H9 (cell line): ENCODE measurements at regions not wholly inside any gene's neighbourhood (a gene's known extent, or its start where the extent isn't known, plus 50 kb on each side); places are given as distances from the start of the nearest gene placed in this dataset.

Experiments
- DNase-seq: peaks from one replicate; pipeline ENCODE4 v3.0.0-alpha.2; 2017
- H2AFZ ChIP-seq: one replicate; pipeline ENCODE4 v1.6.1; 2013; ENCODE audit warnings: mild to moderate bottlenecking, low read length, control low read depth, moderate library complexity
- H2AK5ac ChIP-seq: 2 replicates; pipeline ENCODE4 v1.6.1; 2013; ENCODE audit warnings: low read length, control low read depth, mixed read lengths; ENCODE audit not compliant: insufficient read length
- H2BK120ac ChIP-seq: one replicate; pipeline ENCODE4 v1.6.1; 2013; ENCODE audit warnings: low read depth, mild to moderate bottlenecking, low read length, control low read depth, inconsistent platforms; ENCODE audit not compliant: poor library complexity, severe bottlenecking
- H2BK12ac ChIP-seq: 2 replicates; pipeline ENCODE4 v1.6.1; 2013; ENCODE audit warnings: low read length, control low read depth, mixed read lengths, low read depth; ENCODE audit not compliant: insufficient read length
- H2BK15ac ChIP-seq: 2 replicates; pipeline ENCODE4 v1.6.1; 2013; ENCODE audit warnings: low read depth, low read length, control low read depth
- H2BK20ac ChIP-seq: one replicate; pipeline ENCODE4 v1.6.1; 2013; ENCODE audit warnings: low read depth, mild to moderate bottlenecking, low read length, control low read depth, inconsistent platforms; ENCODE audit not compliant: poor library complexity, severe bottlenecking
- H2BK5ac ChIP-seq: 2 replicates; pipeline ENCODE4 v1.6.1; 2013; ENCODE audit warnings: low read length, control low read depth, mixed read lengths; ENCODE audit not compliant: insufficient read length
- H3K14ac ChIP-seq: 2 replicates; pipeline ENCODE4 v1.6.1; 2013; ENCODE audit warnings: low read length, control low read depth; ENCODE audit not compliant: insufficient read depth
- H3K18ac ChIP-seq: 2 replicates; pipeline ENCODE4 v1.6.1; 2013; ENCODE audit warnings: low read depth, mild to moderate bottlenecking, mixed read lengths, low read length, control low read depth; ENCODE audit not compliant: insufficient read length
- H3K23ac ChIP-seq: 2 replicates; pipeline ENCODE4 v1.6.1; 2013; ENCODE audit warnings: low read length, control low read depth, mixed read lengths, low read depth; ENCODE audit not compliant: insufficient read length
- H3K23me2 ChIP-seq: 2 replicates; pipeline ENCODE4 v1.6.1; 2013; ENCODE audit warnings: low read depth, mild to moderate bottlenecking, mixed read lengths, low read length, control low read depth; ENCODE audit not compliant: insufficient read length, poor library complexity, severe bottlenecking
- H3K27ac ChIP-seq: 2 replicates; pipeline ENCODE4 v1.5.1; 2013; ENCODE audit warnings: low read length, control low read depth, mixed read lengths, low read depth; ENCODE audit not compliant: insufficient read length
- H3K27me3 ChIP-seq: 2 replicates; pipeline ENCODE4 v1.6.1; 2013; ENCODE audit warnings: low read length, control low read depth, inconsistent platforms; ENCODE audit not compliant: insufficient read depth
- H3K4ac ChIP-seq: 2 replicates; pipeline ENCODE4 v1.6.1; 2013; ENCODE audit warnings: low read depth, mild to moderate bottlenecking, control low read depth, inconsistent platforms, low read length, moderate library complexity
- H3K4me1 ChIP-seq: 2 replicates; pipeline ENCODE4 v1.6.1; 2013; ENCODE audit warnings: low read length, control low read depth, inconsistent platforms; ENCODE audit not compliant: insufficient read depth
- H3K4me2 ChIP-seq: 2 replicates; pipeline ENCODE4 v1.6.1; 2013; ENCODE audit warnings: low read length, control low read depth, mixed read lengths; ENCODE audit not compliant: insufficient read length, insufficient read depth
- H3K56ac ChIP-seq: 2 replicates; pipeline ENCODE4 v1.6.1; 2013; ENCODE audit warnings: low read depth, mild to moderate bottlenecking, mixed read lengths, low read length, control low read depth; ENCODE audit not compliant: insufficient read length
- H3K79me1 ChIP-seq: 2 replicates; pipeline ENCODE4 v1.6.1; 2013; ENCODE audit warnings: low read depth, mild to moderate bottlenecking, moderate library complexity, low read length, control low read depth, inconsistent platforms; ENCODE audit not compliant: insufficient read depth, poor library complexity, severe bottlenecking
- H3K79me2 ChIP-seq: 2 replicates; pipeline ENCODE4 v1.6.1; 2013; ENCODE audit warnings: low read length, control low read depth, inconsistent platforms; ENCODE audit not compliant: insufficient read depth
- H3K9ac ChIP-seq: 2 replicates; pipeline ENCODE4 v1.6.1; 2013; ENCODE audit warnings: low read length, control low read depth, mixed read lengths; ENCODE audit not compliant: insufficient read length; ENCODE audit errors: extremely low read depth
- H3K9me3 ChIP-seq: one replicate; pipeline ENCODE4 v1.6.1; 2013; ENCODE audit warnings: low read depth, low read length, inconsistent platforms; ENCODE audit not compliant: control insufficient read depth
- H3T11ph ChIP-seq: one replicate; pipeline ENCODE4 v1.6.1; 2013; ENCODE audit warnings: mild to moderate bottlenecking, low read length, control low read depth, inconsistent platforms
- H4K20me1 ChIP-seq: one replicate; pipeline ENCODE4 v1.6.1; 2013; ENCODE audit not compliant: control insufficient read depth, insufficient read length, insufficient read depth
- H4K5ac ChIP-seq: 2 replicates; pipeline ENCODE4 v1.6.1; 2013; ENCODE audit warnings: low read depth, mild to moderate bottlenecking, mixed read lengths, low read length, control low read depth; ENCODE audit not compliant: insufficient read length
- H4K8ac ChIP-seq: replicated peaks from 2 replicates; pipeline ENCODE4 v1.6.1; 2013; ENCODE audit warnings: low read length, control low read depth, mixed read lengths, low read depth; ENCODE audit not compliant: insufficient read length
- H4K91ac ChIP-seq: 2 replicates; pipeline ENCODE4 v1.6.1; 2013; ENCODE audit warnings: low read depth, mild to moderate bottlenecking, moderate library complexity, mixed read lengths, low read length, control low read depth; ENCODE audit not compliant: insufficient read length
- H3K27ac Mint-ChIP-seq, 3 experiments: 2 replicates in 2 of 3; 3 replicates in 1 of 3; pipeline ENCODE4 v1.8.0; 2020 to 2021; ENCODE audit warnings: mixed read lengths in 3 of 3, mild to moderate bottlenecking in 1 of 3, moderate library complexity in 1 of 3
- H3K27me3 Mint-ChIP-seq: 2 replicates; pipeline ENCODE4 v1.8.0; 2021; ENCODE audit warnings: low read depth, mild to moderate bottlenecking, moderate library complexity, mixed read lengths
- H3K36me3 Mint-ChIP-seq, 3 experiments: 2 replicates in 2 of 3; 3 replicates in 1 of 3; pipeline ENCODE4 v1.8.0; 2020 to 2021; ENCODE audit warnings: low read depth in 3 of 3, mixed read lengths in 3 of 3; ENCODE audit not compliant: insufficient read depth in 1 of 3
- H3K4me1 Mint-ChIP-seq, 2 experiments: 2 replicates each; pipeline ENCODE4 v1.8.0; 2020; ENCODE audit warnings: mixed read lengths in 2 of 2
- H3K4me3 Mint-ChIP-seq, 2 experiments: 2 replicates in 1 of 2; 3 replicates in 1 of 2; pipeline ENCODE4 v1.8.0; 2020 to 2021; ENCODE audit warnings: mild to moderate bottlenecking in 2 of 2, mixed read lengths in 2 of 2, moderate library complexity in 1 of 2
- H3K9me3 Mint-ChIP-seq, 2 experiments: 2 replicates in 1 of 2; 3 replicates in 1 of 2; pipeline ENCODE4 v1.8.0; 2020; ENCODE audit warnings: mild to moderate bottlenecking in 2 of 2, mixed read lengths in 2 of 2, moderate library complexity in 1 of 2
- CTCF ChIP-seq: fragments of 200-600 bp; sonication (generic); conservative IDR thresholded peaks from 3 replicates; pipeline ENCODE4 v1.8.0; 2021; ENCODE audit warnings: antibody characterized with exemption, mild to moderate bottlenecking
- WGBS: extraction: QIAGEN DNeasy Blood & Tissue Kit; methylation state at CpG from one replicate; pipeline ENCODE4 v1.1.7; 2013; ENCODE audit warnings: missing lambda C conversion rate, low lambda C conversion rate, mixed read lengths; ENCODE audit not compliant: insufficient read length; ENCODE audit errors: extremely low coverage; 5-methylcytosine and 5-hydroxymethylcytosine counted together

- H3K27ac ChIP-seq, result no peak overlapping the region
- no peak overlapping the region for H2BK15ac ChIP-seq
- H2BK20ac ChIP-seq, result no peak overlapping the region
- no peak overlapping the region for H3K18ac ChIP-seq
- H2BK120ac ChIP-seq, result no peak overlapping the region
- no peak overlapping the region for H3K4me3 Mint-ChIP-seq
- no peaks in the 10 kb centered on the region for H3K79me2 ChIP-seq
- H3K27me3 Mint-ChIP-seq, result no peaks in the 10 kb centered on the region
- H2AFZ ChIP-seq, result no peak overlapping the region
- H3K79me1 ChIP-seq, result no peaks in the 10 kb centered on the region
- no peak overlapping the region for H3K4me2 ChIP-seq
- no peak overlapping the region for H2BK12ac ChIP-seq
- no peaks in the 10 kb centered on the region for H3K4me1 ChIP-seq
- H4K91ac ChIP-seq, result no peak overlapping the region
- H3K4me1 Mint-ChIP-seq, result no peaks in the 10 kb centered on the region
- H3K14ac ChIP-seq, result no peak overlapping the region
- H4K20me1 ChIP-seq, result no peaks in the 10 kb centered on the region
- no peak overlapping the region for H2BK5ac ChIP-seq
- H3K4ac ChIP-seq, result no peak overlapping the region
- no peak overlapping the region for H3T11ph ChIP-seq
- H4K5ac ChIP-seq, result no peak overlapping the region
- H3K56ac ChIP-seq, result no peak overlapping the region
- H3K23ac ChIP-seq, result no peak overlapping the region
- no peak overlapping the region for H2AK5ac ChIP-seq
- DNase-seq, result no peak
- peaks cover 0 to 1% (median 0%) of the 10 kb centered on the region in 3 experiments; a peak in 1 of 7 replicates for H3K36me3 Mint-ChIP-seq
- H3K9me3 ChIP-seq, result peaks cover 14% of the 10 kb centered on the region
- H3K27ac Mint-ChIP-seq, result no peak overlapping the region
- TF ChIP-seq CTCF, result no peak
- WGBS, result no CpG with 5 or more reads among the region's 2 CpGs
- peaks cover 66 to 70% of the 10 kb centered on the region in 2 experiments for H3K9me3 Mint-ChIP-seq
- H3K23me2 ChIP-seq, result no peaks in the 10 kb centered on the region
- no peaks in the 10 kb centered on the region for H3K27me3 ChIP-seq
- H3K9ac ChIP-seq, result no peak overlapping the region
- H4K8ac ChIP-seq, result no peak overlapping the region
These were observed 99.2 kb downstream of the GPR174 start for GRCh38 chrX:79243691-79244090.
